ENCODE measurements at regions not wholly inside any gene's neighbourhood (a gene's known extent, or its start where the extent isn't known, plus 50 kb on each side); places are given as distances from the start of the nearest gene placed in this dataset.

GRCh38 chr10:29078919-29079318 lies 210.0 kb upstream of the LYZL1 start:
- TF ChIP-seq EP300 (IDR thresholded peaks at IDR 0.05), result no peak
- TF ChIP-seq CTCF (IDR thresholded peaks at IDR 0.05), result no peak
- no peak for TF ChIP-seq POLR2AphosphoS5 (IDR thresholded peaks at IDR 0.05)

Measured in stomach (tissue), 4 donors.